ENCODE measurements at regions not wholly inside any gene's neighbourhood (a gene's known extent, or its start where the extent isn't known, plus 50 kb on each side); places are given as distances from the start of the nearest gene placed in this dataset.

GRCh38 chr13:59444210-59444857, 719.4 kb downstream of the DIAPH3 start:
- ChIA-PET CTCF (no interaction called here), POLR2A (no interaction called here)
- no peak for DNase-seq
- no peak overlapping the region for H3K27ac Mint-ChIP-seq
- H3K27me3 Mint-ChIP-seq, result peaks cover 16% of the 10 kb centered on the region
- no peak overlapping the region for H3K4me3 Mint-ChIP-seq
- no peaks in the 10 kb centered on the region for H3K36me3 Mint-ChIP-seq
- H3K4me1 Mint-ChIP-seq (ENCODE audit: low read depth), result peaks cover 6% of the 10 kb centered on the region
- no peaks in the 10 kb centered on the region for H3K9me3 Mint-ChIP-seq
- intact Hi-C loops (cut with micrococcal nuclease), result no loop called here

DNA sequence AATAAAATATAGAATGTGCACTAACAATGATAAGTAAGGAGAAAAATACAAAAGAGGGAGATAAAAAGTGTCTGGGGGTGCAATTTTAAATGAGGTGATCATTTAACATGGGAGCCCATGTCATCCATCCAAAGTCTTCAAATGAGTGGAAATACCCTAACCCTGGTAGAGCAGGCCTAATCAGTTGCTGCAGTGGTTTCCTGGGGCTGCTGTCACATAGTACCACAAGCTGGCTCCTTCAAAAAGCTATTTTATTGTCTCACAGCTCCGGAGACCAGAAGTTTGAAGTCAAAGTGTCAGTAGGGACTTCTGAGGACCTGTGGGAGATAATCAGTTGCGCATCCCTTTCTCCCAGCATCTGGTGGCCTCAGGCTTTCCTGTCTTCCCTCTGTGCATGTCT, 717.9 kb downstream of the DIAPH3 start:
- ChIA-PET CTCF (interaction anchor here (1.5 kb wide), 1 partner anchor 54 kb away, joined by 5 read pairs; no protein-coding TSS in a partner anchor), POLR2A (no interaction called here)
- no peak overlapping the region for H3K4me3 Mint-ChIP-seq
- intact Hi-C loops (cut with micrococcal nuclease), result no loop called here
- no peaks in the 10 kb centered on the region for H3K36me3 Mint-ChIP-seq
- no peaks in the 10 kb centered on the region for H3K9me3 Mint-ChIP-seq
- no peak overlapping the region for H3K27ac Mint-ChIP-seq
- DNase-seq, result no peak
- H3K27me3 Mint-ChIP-seq, result peaks cover 17% of the 10 kb centered on the region
- peaks cover 6% of the 10 kb centered on the region for H3K4me1 Mint-ChIP-seq (ENCODE audit: low read depth)

DNA sequence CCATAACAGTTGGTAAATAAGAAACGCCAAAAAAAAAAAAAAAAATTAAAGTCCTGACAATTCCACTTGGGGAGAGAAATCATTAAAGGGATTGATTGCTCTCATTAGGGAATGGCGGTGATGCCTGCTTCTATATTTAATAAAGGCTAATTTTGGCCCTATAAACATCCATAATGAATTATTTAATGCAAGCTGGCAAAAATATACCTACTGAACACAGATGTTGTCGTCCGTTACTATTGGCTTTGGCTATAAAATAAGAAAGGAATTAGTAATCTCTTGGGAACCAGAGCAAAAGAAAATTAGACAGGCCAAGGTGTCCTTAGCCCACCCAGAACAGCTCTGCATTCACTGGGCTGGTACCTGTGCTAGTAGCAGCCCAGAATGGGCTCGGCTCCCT, 717.3 kb downstream of the DIAPH3 start:
- CTCF ChIA-PET, result interaction anchor here (1.5 kb wide), 1 partner anchor 55 kb away, joined by 5 read pairs; no protein-coding TSS in a partner anchor
- no peaks in the 10 kb centered on the region for H3K36me3 Mint-ChIP-seq
- H3K27ac Mint-ChIP-seq, result no peak overlapping the region
- POLR2A ChIA-PET, result no interaction called here
- no peaks in the 10 kb centered on the region for H3K9me3 Mint-ChIP-seq
- no peak for DNase-seq
- intact Hi-C loops (cut with micrococcal nuclease), result no loop called here
- H3K4me1 Mint-ChIP-seq (ENCODE audit: low read depth), result peaks cover under 1% of the 10 kb centered on the region
- H3K27me3 Mint-ChIP-seq, result peaks cover 15% of the 10 kb centered on the region
- H3K4me3 Mint-ChIP-seq, result no peak overlapping the region

DNA sequence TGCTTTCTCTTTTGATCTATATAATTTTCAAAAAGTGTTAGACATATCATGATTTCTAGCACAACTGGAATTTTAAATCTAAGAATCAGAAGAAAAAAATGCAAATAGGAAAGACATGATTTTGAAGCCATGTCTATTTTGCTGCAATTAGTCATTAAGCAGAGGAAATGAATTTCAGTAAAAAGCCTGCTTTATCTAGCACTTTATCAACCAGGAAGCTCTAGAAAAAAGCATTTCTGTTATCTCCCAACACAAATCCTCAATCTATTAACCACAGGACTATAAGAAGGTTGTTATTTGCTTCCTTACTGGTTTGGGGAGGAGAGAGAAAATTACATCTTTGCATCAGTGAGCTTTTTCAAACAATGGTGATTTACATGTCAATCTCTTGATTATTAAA, 716.7 kb downstream of the DIAPH3 start:
- intact Hi-C loops (cut with micrococcal nuclease), result no loop called here
- no peak for DNase-seq
- ChIA-PET POLR2A (no interaction called here), CTCF (interaction anchor here (1.5 kb wide), 1 partner anchor 56 kb away, joined by 5 read pairs; no protein-coding TSS in a partner anchor)
- Mint-ChIP-seq H3K4me1 (ENCODE audit: low read depth) (no peaks in the 10 kb centered on the region), H3K4me3 (no peak overlapping the region), H3K27me3 (peaks cover 13% of the 10 kb centered on the region), H3K36me3 (no peaks in the 10 kb centered on the region), H3K9me3 (no peaks in the 10 kb centered on the region), H3K27ac (no peak overlapping the region)

GRCh38 chr13:59447846-59448620, 715.7 kb downstream of the DIAPH3 start:
- H3K9me3 Mint-ChIP-seq, result no peaks in the 10 kb centered on the region
- DNase-seq, result no peak
- no peaks in the 10 kb centered on the region for H3K4me1 Mint-ChIP-seq (ENCODE audit: low read depth)
- peaks cover 8% of the 10 kb centered on the region for H3K27me3 Mint-ChIP-seq
- ChIA-PET POLR2A (no interaction called here), CTCF (no interaction called here)
- H3K4me3 Mint-ChIP-seq, result no peak overlapping the region
- H3K27ac Mint-ChIP-seq, result no peak overlapping the region
- intact Hi-C loops (cut with micrococcal nuclease), result no loop called here
- no peaks in the 10 kb centered on the region for H3K36me3 Mint-ChIP-seq

DNA sequence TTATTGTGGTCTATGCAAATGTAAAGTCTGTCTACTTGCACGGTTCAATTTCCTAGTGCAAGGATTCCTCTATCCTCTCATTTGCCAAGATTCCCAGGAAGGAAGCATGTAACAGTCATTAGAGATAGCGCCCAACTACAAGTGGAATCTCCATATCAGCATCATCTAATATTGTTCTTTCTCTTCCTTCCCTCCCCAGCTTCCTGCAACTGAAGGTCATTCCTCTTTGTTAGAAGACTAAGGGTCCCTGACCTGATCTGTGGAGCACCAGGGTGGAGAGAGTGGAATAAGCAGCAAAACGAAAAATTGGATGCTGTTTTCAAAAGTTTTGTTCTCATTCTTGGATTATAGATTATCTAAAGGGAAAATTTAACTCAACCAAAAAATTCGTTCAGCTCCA, 714.0 kb downstream of the DIAPH3 start:
- ChIA-PET CTCF (interaction anchor here (1.2 kb wide), 1 partner anchor 9 kb away, joined by 4 read pairs; no protein-coding TSS in a partner anchor), POLR2A (no interaction called here)
- H3K36me3 Mint-ChIP-seq, result no peaks in the 10 kb centered on the region
- peaks cover 4% of the 10 kb centered on the region for H3K27me3 Mint-ChIP-seq
- H3K9me3 Mint-ChIP-seq, result no peaks in the 10 kb centered on the region
- no peaks in the 10 kb centered on the region for H3K4me1 Mint-ChIP-seq (ENCODE audit: low read depth)
- no peak overlapping the region for H3K27ac Mint-ChIP-seq
- H3K4me3 Mint-ChIP-seq, result no peak overlapping the region
- intact Hi-C loops (cut with micrococcal nuclease), result no loop called here
- no peak for DNase-seq

DNA sequence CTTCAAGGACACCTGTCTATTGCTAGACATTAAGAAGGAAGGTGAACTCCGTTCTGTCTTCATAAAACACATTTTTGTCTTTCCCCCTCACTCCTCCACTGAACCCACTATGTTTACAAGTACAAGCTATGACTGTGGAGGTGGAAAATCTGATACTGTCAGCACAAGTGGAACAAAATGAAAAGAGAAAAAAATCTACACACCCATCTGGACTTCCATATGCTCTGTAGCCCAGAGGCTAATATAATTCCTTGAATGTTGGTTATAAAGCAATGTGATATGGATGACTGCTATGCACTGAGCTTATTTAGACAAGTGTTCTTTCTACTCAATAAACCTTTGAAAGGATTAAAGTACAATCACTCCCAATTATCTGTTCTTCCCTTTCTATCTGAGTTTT, 713.5 kb downstream of the DIAPH3 start:
- H3K4me3 Mint-ChIP-seq, result no peak overlapping the region
- intact Hi-C loops (cut with micrococcal nuclease), result no loop called here

DNA sequence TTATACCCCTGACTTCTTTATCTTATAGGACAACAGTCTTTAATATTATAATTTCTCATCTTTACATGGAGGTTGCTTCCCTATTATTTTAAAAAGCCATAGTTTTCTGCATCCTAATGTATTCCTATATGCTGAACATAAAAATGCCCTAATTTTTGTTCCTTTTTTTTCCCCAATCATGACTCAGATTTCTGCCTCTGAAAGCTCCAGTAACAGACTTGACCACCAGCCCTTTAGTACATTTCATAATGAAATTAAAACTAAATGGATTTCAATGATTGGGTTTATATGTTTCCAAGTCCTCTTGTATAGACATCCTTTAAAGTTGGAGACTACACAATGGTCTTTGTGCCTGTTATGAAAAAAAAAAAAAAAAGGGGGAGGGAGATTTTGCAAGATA, 712.5 kb downstream of the DIAPH3 start:
- Mint-ChIP-seq H3K27me3 (peaks cover 4% of the 10 kb centered on the region), H3K36me3 (no peaks in the 10 kb centered on the region), H3K9me3 (no peaks in the 10 kb centered on the region), H3K27ac (no peak overlapping the region), H3K4me3 (no peak overlapping the region), H3K4me1 (ENCODE audit: low read depth) (no peaks in the 10 kb centered on the region)
- POLR2A ChIA-PET, result no interaction called here
- intact Hi-C loops (cut with micrococcal nuclease), result no loop called here
- no peak for DNase-seq
- CTCF ChIA-PET, result interaction anchor here (0.6 kb wide), 1 partner anchor 133 kb away, joined by 3 read pairs; no protein-coding TSS in a partner anchor

More for the DNA sequence above, 713.5 kb downstream of the DIAPH3 start:
- H3K4me1 Mint-ChIP-seq (ENCODE audit: low read depth), result no peaks in the 10 kb centered on the region
- DNase-seq, result no peak
- POLR2A ChIA-PET, result no interaction called here
- H3K27ac Mint-ChIP-seq, result no peak overlapping the region
- no peaks in the 10 kb centered on the region for H3K9me3 Mint-ChIP-seq
- H3K36me3 Mint-ChIP-seq, result no peaks in the 10 kb centered on the region
- CTCF ChIA-PET, result interaction anchor here (1.2 kb wide), 1 partner anchor 9 kb away, joined by 4 read pairs; no protein-coding TSS in a partner anchor
- H3K27me3 Mint-ChIP-seq, result peaks cover 4% of the 10 kb centered on the region

- no peak for DNase-seq
- POLR2A ChIA-PET, result no interaction called here
- no peaks in the 10 kb centered on the region for H3K9me3 Mint-ChIP-seq
- H3K4me1 Mint-ChIP-seq (ENCODE audit: low read depth), result no peaks in the 10 kb centered on the region
- H3K27me3 Mint-ChIP-seq, result peaks cover 4% of the 10 kb centered on the region
- H3K36me3 Mint-ChIP-seq, result no peaks in the 10 kb centered on the region
- intact Hi-C loops (cut with micrococcal nuclease), result no loop called here
- H3K27ac Mint-ChIP-seq, result no peak overlapping the region
- CTCF ChIA-PET, result no interaction called here
- no peak overlapping the region for H3K4me3 Mint-ChIP-seq
These were observed 711.4 kb downstream of the DIAPH3 start for GRCh38 chr13:59452189-59452890.

DNA sequence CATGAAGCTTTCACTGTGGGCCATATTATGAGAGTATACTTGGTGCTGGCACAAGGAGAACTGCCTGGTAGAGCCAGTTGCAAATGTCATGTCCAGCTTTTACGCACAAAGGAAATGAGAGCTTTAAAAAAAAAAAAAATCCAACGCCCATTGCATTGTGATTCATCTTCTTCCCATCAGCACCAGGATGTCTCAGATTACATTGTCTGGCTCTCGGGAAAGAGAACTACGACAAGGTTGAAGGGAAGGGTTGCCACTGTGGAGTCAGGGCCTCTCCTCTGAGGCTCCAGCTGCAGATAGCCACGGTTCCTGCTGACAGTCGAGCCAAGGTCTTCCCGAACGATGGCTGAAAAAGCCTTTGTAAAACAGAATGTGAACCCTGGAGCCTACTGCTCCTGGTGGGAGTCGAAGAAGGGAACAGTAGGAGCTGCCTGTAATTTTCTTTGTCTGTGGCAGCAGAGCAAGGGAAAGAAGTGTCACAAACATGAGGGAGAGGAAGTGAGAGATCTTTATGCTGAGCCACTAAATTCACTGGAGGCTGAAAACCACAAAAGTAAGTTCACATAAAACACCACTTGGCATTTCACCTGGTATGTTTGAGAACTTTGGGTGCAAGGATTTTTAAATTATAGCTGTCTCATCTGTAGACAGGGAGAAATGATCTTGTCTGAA, 704.7 kb downstream of the DIAPH3 start:
- Mint-ChIP-seq H3K27ac (no peak overlapping the region), H3K27me3 (peaks cover 7% of the 10 kb centered on the region), H3K36me3 (no peaks in the 10 kb centered on the region), H3K4me1 (ENCODE audit: low read depth) (no peaks in the 10 kb centered on the region), H3K4me3 (no peak overlapping the region), H3K9me3 (no peaks in the 10 kb centered on the region)
- ChIA-PET POLR2A (no interaction called here), CTCF (no interaction called here)
- intact Hi-C loops (cut with micrococcal nuclease), result no loop called here
- no peak for DNase-seq

DNA sequence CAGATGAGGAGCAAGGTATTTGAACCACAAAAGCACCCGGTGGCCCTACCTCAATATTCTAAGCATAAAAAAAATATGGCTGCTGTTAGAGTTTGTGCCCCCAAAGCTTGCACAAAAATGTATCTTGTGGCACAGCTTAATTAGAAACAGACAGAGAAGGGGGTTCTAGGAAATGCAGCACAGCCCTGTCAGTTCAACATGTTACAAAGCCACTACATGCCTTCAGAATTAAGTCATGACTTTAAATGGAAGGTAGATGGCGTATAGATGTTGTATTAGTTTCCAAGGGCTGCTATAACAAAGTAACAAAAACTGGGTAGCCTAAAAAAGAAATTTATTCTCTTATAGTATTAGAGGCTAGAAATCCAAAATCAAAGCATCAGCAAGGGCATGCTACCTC, 703.8 kb downstream of the DIAPH3 start:
- intact Hi-C loops (cut with micrococcal nuclease), result no loop called here

DNA sequence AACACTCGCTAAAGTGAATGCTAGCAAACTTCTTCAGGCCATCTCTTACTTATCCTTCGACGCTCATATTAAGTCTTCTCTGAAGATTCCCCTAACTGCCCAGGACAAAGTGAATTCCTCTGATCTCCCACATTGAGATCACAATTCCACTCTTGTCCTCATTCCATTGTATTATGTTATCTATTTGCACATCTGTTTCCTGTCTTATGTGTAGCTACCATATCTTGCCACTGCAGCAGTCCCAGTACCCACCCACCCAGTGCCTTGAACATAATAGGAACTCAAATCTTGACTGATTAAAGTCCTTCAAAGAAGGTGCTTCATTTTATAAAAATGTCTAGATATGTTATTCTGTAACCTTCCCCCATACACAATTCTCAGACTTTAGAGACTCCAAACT, 702.3 kb downstream of the DIAPH3 start:
- POLR2A ChIA-PET, result no interaction called here

More for the DNA sequence above, 703.8 kb downstream of the DIAPH3 start:
- Mint-ChIP-seq H3K27ac (no peak overlapping the region), H3K4me1 (ENCODE audit: low read depth) (no peaks in the 10 kb centered on the region), H3K27me3 (peaks cover 12% of the 10 kb centered on the region), H3K36me3 (no peaks in the 10 kb centered on the region), H3K9me3 (no peaks in the 10 kb centered on the region), H3K4me3 (no peak overlapping the region)
- ChIA-PET POLR2A (no interaction called here), CTCF (interaction anchor here (0.5 kb wide), 1 partner anchor 237 kb away, joined by 3 read pairs; no protein-coding TSS in a partner anchor)
- no peak for DNase-seq

More for the DNA sequence above, 702.3 kb downstream of the DIAPH3 start:
- no peaks in the 10 kb centered on the region for H3K36me3 Mint-ChIP-seq
- H3K4me1 Mint-ChIP-seq (ENCODE audit: low read depth), result no peaks in the 10 kb centered on the region
- no peak overlapping the region for H3K27ac Mint-ChIP-seq
- H3K4me3 Mint-ChIP-seq, result no peak overlapping the region
- CTCF ChIA-PET, result no interaction called here
- no peak for DNase-seq
- intact Hi-C loops (cut with micrococcal nuclease), result no loop called here
- no peaks in the 10 kb centered on the region for H3K9me3 Mint-ChIP-seq
- H3K27me3 Mint-ChIP-seq, result peaks cover 12% of the 10 kb centered on the region
